Ovary (tissue), 3 donors: ENCODE measurements at regions not wholly inside any gene's neighbourhood (a gene's known extent, or its start where the extent isn't known, plus 50 kb on each side); places are given as distances from the start of the nearest gene placed in this dataset.

ENCODE experiments used
- CTCF ChIP-seq, 3 donors: fragments of 450-650 bp in 2 of 3; fragments of 200-600 bp in 1 of 3; IDR thresholded peaks; one replicate each; pipeline versions ENCODE4 v1.5.1 to v1.8.0; 2016 to 2022; ENCODE audit warnings: antibody characterized with exemption in 3 of 3, mild to moderate bottlenecking in 1 of 3
- POLR2A ChIP-seq: fragments of 450-650 bp; IDR thresholded peaks from one replicate; pipeline ENCODE4 v1.6.1; 2017; ENCODE audit warnings: antibody characterized with exemption, mild to moderate bottlenecking, moderate library complexity
- donor health status: DM: no; HTN: no; CAD: no.

GRCh38 chrX:45889471-45889870 lies 655.8 kb downstream of the ZNF674 start:
- no peak for TF ChIP-seq CTCF (IDR thresholded peaks at IDR 0.05)
- no peak for TF ChIP-seq POLR2A
